Mammary epithelial cell (primary cell): ENCODE measurements at regions not wholly inside any gene's neighbourhood (a gene's known extent, or its start where the extent isn't known, plus 50 kb on each side); places are given as distances from the start of the nearest gene placed in this dataset.

Experiments
- EZH2 ChIP-seq: IDR thresholded peaks from 2 replicates; pipeline ENCODE4 v1.6.1; 2012; ENCODE audit warnings: low read length, inconsistent platforms, borderline replicate concordance
- TF ChIP-seq, protein P1 (sequence below), 2 donors: IDR thresholded peaks in 1 of 2; conservative IDR thresholded peaks in 1 of 2; 2 replicates each; pipeline ENCODE4 v1.5.1; 2011 to 2012; ENCODE audit warnings: inconsistent platforms in 2 of 2, low read length in 2 of 2, mild to moderate bottlenecking in 2 of 2, control low read depth in 1 of 2, low read depth in 1 of 2; ENCODE audit not compliant: insufficient read depth in 1 of 2; ENCODE audit errors: extremely low read depth in 1 of 2

DNA sequence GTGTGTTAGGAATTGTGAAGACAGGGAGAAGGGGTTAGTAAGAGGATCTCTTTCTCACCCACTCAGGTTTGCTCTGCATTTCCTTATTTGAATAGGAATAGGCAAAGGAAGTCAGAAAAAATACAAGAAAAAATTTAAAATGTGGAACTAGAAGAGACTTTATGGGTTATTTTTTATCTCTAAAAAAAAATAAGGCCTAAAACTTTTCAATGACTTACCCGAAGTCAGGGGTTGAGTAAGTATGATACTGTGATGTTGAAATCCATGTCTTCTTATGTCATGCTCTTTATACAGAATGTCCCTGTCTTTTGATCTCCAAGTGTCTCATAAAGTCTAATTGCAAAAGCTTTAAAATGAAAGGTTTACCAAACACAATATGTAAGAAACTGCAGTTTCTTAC, 148.3 kb upstream of the PIK3R1 start:
- TF ChIP-seq, protein P1, sequence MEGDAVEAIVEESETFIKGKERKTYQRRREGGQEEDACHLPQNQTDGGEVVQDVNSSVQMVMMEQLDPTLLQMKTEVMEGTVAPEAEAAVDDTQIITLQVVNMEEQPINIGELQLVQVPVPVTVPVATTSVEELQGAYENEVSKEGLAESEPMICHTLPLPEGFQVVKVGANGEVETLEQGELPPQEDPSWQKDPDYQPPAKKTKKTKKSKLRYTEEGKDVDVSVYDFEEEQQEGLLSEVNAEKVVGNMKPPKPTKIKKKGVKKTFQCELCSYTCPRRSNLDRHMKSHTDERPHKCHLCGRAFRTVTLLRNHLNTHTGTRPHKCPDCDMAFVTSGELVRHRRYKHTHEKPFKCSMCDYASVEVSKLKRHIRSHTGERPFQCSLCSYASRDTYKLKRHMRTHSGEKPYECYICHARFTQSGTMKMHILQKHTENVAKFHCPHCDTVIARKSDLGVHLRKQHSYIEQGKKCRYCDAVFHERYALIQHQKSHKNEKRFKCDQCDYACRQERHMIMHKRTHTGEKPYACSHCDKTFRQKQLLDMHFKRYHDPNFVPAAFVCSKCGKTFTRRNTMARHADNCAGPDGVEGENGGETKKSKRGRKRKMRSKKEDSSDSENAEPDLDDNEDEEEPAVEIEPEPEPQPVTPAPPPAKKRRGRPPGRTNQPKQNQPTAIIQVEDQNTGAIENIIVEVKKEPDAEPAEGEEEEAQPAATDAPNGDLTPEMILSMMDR (conservative IDR thresholded peaks at IDR 0.05 in 1 of 2, IDR thresholded peaks at IDR 0.05 in 1 of 2; ENCODE audit: extremely low read depth in 1 of 2, insufficient read depth in 1 of 2, low read depth in 1 of 2, low read length in 2 of 2): no peak
- TF ChIP-seq EZH2: no peak
